Lower leg skin (tissue), 4 donors: ENCODE measurements at regions not wholly inside any gene's neighbourhood (a gene's known extent, or its start where the extent isn't known, plus 50 kb on each side); places are given as distances from the start of the nearest gene placed in this dataset.
"Not testable (repeated sequence)": the region's sequence is repeated elsewhere in the genome, so short reads cannot be mapped to it uniquely, and the experiment has no call there.

Experiments
- DNase-seq, 2 donors: peaks; one replicate each; pipeline ENCODE4 v3.0.0-alpha.2; 2019; ENCODE audit warnings: low spot score in 2 of 2
- H3K4me3 ChIP-seq: fragments of 200-600 bp; sonication (generic); 2 replicates; pipeline ENCODE4 v1.5.1; 2017; ENCODE audit warnings: mild to moderate bottlenecking, low read depth; ENCODE audit not compliant: poor library complexity, severe bottlenecking
- CTCF ChIP-seq, 3 donors: fragments of 450-650 bp; IDR thresholded peaks; one replicate each; pipeline ENCODE4 v1.5.1; 2016; ENCODE audit warnings: antibody characterized with exemption in 3 of 3, mild to moderate bottlenecking in 3 of 3, moderate library complexity in 2 of 3
- POLR2A ChIP-seq, 2 donors: fragments of 450-650 bp; IDR thresholded peaks; one replicate each; pipeline ENCODE4 v1.6.1; 2016 to 2017; ENCODE audit warnings: antibody characterized with exemption in 2 of 2, mild to moderate bottlenecking in 1 of 2, moderate library complexity in 1 of 2
- WGBS, 2 donors: methylation state at CpG; one replicate each; pipeline ENCODE4 v1.1.5; 2018; 5-methylcytosine and 5-hydroxymethylcytosine counted together
- intact Hi-C: fragments of 100-400 bp; cut with DNase I; formaldehyde crosslinking; loops from one replicate; pipeline ENCODE4 v1.15.0; 2023; ENCODE audit warnings: low total_unique reads

- intact Hi-C loops = no loop called here
These were observed 750.5 kb upstream of the POU3F4 start for GRCh38 chrX:82757614-82758013.

GRCh38 chrX:82764521-82764920 is 743.6 kb upstream of the POU3F4 start:
- no peak for DNase-seq
- intact Hi-C loops = no loop called here
- no peak overlapping the region for H3K4me3 ChIP-seq
- 57% methylated on average over 2 of the region's 2 CpGs for WGBS, 2 donors
- TF ChIP-seq POLR2A (IDR thresholded peaks at IDR 0.05) = no peak
- TF ChIP-seq CTCF (IDR thresholded peaks at IDR 0.05) = no peak

More at GRCh38 chrX:82757614-82758013, 750.5 kb upstream of the POU3F4 start:
- 35 to 36% methylated on average over 3 of the region's 3 CpGs for WGBS, 2 donors
- H3K4me3 ChIP-seq = no peak overlapping the region
- DNase-seq = no peak
- TF ChIP-seq CTCF (IDR thresholded peaks at IDR 0.05) (no peak), POLR2A (IDR thresholded peaks at IDR 0.05) (no peak)

DNA sequence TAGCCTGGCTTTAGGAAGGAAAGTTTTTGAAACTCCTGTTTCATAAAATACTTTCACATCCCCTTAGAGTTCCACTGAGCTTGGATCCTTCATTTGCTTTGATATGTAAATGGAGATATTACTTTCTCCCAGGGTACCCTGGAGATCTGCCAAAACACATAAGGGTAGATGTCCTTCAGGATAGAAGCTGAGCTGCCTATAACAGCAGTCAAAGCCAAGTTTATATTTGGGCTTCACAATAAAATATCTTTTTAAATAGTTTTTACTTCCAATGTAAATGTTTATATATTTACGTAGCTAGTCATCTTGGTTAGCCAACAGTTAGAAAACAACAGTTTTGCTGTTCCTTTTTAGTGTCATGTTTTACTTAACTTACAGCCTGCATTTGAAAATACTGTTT is 742.3 kb upstream of the POU3F4 start:
- TF ChIP-seq CTCF (IDR thresholded peaks at IDR 0.05) = no peak
- no peak for TF ChIP-seq POLR2A (IDR thresholded peaks at IDR 0.05)
- H3K4me3 ChIP-seq = no peak overlapping the region
- DNase-seq = no peak
- intact Hi-C loops = no loop called here
- 73 to 81% methylated on average over 1 of the region's 1 CpG for WGBS, 2 donors

GRCh38 chrX:82775426-82775825 is 732.7 kb upstream of the POU3F4 start:
- intact Hi-C loops = no loop called here
- no peak overlapping the region for H3K4me3 ChIP-seq
- DNase-seq = no peak
- 42 to 61% methylated on average over 2 to 3 of the region's 3 CpGs for WGBS, 2 donors
- TF ChIP-seq POLR2A (IDR thresholded peaks at IDR 0.05) (no peak), CTCF (IDR thresholded peaks at IDR 0.05) (no peak)

DNA sequence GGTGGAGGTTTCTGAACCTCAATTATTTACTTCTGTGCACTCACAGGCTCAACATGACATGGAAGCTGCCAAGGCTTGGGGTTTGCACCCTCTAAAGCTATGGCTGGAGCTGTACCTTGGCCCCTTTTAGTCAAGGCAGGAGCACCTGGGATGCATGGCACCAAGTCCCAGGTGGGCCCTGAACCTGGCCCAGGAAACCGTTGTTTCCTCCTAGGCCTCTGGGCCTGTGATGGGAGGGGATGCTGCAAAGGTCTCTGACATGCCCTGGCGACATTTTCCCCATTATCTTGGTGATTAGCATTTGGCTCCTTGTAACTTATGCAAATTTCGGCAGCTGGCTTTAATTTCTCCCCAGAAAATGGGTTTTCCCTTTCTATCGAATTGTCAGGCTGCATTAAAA is 726.1 kb upstream of the POU3F4 start:
- intact Hi-C loops = no loop called here
- WGBS, 2 donors = 52 to 60% methylated on average over 4 of the region's 4 CpGs
- TF ChIP-seq POLR2A (IDR thresholded peaks at IDR 0.05) = no peak
- TF ChIP-seq CTCF (IDR thresholded peaks at IDR 0.05) = no peak
- H3K4me3 ChIP-seq = no peak overlapping the region
- DNase-seq = no peak

DNA sequence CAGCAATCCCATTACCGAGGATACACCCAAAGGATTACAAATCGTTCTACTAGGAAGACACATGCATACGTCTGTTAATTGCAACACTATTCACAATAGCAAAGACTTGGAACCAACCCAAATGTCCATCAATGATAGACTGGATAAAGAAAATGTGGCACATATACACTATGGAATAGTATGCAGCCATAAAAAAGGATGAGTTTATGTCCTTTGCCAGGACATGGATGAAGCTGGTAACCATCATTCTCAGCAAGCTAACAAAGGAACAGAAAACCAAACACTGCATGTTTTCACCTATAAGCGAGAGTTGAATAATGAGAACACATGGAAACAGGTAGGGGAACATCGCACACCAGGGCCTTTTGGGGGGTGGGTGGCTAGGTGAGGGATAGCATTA is 695.2 kb upstream of the POU3F4 start:
- H3K4me3 ChIP-seq, intact Hi-C loops, DNase-seq: not testable (repeated sequence)
- WGBS, 2 donors = 72 to 81% methylated on average over 5 of the region's 5 CpGs
